T-helper 2 cell (primary cell): ENCODE measurements at regions not wholly inside any gene's neighbourhood (a gene's known extent, or its start where the extent isn't known, plus 50 kb on each side); places are given as distances from the start of the nearest gene placed in this dataset.
A peak's percentile ranks its signal among the peaks of the same experiment; 100 is the strongest.

ENCODE experiments used
- DNase-seq, 5 experiments: peaks; one replicate each; pipeline versions ENCODE4 v3.0.0 to v3.0.0-alpha.2; 2012 to 2022

DNA sequence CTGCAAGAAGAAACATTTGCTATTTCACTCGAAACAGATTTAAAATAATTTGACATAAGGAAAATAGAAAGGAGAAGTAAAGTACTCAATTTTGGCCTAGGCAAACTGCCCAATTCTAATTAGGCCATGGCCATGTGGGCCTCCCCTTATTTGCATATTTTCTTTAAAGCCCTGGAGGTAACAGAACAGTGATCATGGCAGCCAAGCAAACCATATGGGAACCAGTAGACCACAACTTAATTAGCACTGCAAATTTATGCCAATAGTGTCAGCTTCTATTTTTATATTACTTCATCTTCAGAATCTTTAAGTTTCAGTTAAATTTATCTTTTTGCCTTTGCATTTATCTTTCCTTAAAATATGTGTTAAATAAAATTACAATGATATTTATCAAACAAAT is 63.3 kb upstream of the THSD7A start:
- no peak for DNase-seq

DNA sequence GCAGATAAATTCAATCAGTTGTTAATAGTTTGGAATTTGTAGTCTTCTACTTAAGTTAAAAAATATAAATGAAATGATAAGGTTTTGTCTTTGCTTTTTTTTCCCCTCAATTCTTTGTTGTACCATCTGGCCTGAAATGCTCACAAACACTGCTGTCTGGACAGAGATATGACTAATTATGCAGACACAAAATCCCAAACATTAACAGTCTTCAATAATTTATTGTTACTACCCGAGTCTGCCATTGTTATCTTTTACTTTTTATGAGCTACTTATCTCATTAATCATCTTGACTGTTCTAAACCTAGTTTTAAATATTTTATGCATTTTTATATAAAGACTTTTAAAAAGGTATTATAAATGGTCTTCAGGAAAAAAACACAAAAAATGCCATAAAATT is 64.7 kb upstream of the THSD7A start:
- no peak for DNase-seq

DNA sequence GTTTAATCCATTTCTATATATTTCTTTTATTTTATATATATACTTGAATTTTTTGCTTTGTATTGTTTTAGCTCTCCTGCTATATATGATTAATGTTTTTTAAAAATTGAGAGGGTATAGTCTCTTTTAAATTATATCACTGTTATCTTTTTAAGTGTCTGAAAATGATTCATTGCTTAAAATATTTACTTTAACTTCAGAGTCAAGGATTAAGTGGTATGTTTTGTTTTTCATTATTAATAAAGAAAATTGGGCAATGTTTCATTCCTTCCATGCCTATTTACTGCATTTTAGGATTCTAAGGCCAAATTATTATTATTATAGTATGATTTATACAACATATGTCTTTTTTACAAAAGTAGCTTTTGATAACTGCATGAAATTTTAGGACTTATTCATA is 67.2 kb upstream of the THSD7A start:
- DNase-seq, result no peak

DNA sequence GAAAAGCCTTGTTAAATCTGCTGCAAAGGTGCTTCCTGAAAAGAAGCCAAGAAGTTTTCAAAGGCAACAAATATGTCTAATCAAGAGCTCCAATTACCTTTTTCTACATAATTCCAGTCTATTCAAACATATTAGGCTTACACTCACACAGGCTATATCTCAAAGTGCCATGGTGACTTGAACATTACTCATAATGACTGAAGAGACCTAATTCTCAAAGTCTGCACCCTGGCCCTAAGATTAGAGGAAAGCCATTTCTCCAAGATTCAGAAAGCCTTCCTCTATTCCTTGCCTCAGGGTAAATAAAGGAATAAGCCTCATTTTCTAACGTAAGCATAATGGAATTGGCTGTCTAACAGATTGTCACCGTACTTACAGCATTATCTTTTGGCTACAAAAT is 78.3 kb upstream of the THSD7A start:
- DNase-seq, result no peak

DNA sequence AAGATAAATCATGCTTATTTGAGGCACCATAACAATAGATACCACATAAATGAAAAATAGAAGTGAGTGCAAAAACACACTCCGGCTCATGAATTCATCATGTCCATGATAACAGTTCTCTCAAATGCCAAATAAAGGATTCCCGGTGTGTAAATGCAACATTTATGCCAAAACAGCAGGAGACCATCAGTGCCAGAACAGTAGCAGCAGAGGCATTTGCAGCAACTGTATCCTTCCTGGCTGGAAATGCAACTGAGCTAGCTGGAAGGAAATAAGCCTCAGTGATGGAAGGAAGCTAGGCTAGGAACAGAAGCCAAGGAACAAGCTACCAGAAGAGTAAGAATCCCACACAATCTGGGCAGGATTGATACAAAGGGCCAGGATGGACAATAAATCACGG is 79.9 kb upstream of the THSD7A start:
- no peak for DNase-seq

DNA sequence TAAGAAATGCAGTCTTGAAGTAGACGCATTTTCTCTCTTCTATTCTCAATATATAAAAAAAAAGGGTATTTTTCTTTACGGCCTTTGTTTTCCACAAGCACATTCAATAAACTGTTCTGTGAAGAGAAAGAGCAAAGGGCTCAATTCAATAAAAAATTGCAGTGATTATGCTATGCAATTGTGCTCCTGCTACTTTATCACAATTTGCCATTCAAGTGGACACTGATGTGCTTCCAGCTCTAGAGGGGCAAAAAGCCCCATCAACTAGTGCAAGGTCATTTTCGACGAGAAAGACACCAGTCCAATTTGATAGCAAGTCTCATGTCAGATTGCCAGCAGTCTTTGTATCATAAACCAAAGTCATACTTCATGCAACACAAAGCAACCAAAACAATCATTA is 82.6 kb upstream of the THSD7A start:
- no peak for DNase-seq

DNA sequence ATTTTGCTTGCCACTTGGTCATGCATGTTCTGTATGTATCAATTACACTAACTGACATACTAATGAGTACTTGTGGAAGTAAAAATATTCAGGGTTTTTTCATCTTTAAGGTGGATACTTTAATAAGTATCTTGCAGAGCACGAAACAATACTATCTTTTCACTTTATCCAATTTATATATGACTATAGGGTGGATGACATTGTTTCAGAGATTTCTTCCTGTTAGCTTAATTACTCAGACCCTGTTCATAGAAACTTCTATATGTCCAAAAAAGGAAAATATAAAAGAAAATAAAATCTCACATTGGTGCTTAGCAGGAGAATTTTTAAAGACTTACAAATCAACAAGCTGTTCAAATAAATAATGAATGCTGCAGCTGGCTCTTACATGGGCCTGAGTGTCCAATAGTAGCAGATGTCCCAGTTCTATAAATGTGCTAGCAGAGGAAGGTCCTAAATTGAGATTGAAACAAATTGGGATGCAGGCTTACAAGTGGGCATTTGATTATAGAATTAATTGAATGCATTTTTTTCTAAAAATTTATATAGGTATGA is 91.5 kb upstream of the THSD7A start:
- no peak for DNase-seq

DNA sequence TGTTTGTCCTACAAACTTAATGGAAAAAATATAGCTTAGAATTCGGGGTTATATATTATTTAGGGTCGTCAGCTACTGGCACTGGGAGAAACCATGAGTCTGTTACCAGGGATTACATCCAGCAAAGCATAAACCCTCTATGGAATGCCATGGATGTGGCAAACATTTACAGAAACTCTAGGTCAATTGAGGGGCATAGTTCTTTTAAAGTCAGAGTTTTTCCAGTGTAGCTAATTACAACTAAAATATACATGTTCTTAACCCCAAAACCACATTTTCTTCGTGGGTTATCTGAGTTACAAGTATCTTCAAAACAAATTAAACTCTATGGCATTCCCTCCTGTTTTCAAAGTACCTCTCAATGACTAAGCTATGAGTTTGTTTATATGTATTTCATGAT is 99.3 kb upstream of the THSD7A start:
- no peak for DNase-seq

DNA sequence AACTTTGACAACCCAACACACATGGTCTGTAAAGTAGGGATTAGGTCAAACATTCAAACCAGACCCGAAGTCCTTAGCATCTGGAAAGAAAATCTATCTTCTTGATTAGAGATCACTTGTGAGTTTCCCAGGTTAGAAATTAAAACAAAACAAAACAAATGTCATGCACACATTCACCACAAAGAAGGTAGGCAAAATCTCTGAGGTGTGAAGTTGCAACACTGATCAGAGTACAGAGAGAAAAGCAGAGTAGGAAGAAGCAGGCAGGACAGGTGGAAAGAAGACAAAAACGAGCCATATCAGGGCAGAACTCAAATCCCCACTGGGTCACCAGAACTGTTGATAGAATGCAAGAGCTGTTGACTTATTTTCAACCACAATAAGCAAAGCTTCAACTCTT is 102.8 kb upstream of the THSD7A start:
- DNase-seq, result no peak

DNA sequence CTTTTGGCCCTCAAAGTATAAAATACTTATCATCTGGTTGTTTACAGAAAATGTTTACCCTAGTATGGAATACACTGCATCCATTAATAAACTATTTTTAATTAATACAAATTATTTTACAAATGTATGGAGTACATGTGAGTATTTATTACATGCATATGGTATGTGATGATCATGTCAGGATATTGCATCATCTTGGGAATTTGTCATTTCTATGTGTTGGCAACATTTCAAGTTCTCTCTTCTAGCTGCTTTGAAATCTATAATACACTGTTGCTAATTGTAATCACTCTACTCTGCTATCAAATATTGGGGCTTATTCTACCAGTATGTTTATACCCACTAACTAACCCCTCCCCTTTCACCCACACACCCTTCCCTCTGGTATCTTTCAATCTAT is 103.9 kb upstream of the THSD7A start:
- no peak for DNase-seq

DNA sequence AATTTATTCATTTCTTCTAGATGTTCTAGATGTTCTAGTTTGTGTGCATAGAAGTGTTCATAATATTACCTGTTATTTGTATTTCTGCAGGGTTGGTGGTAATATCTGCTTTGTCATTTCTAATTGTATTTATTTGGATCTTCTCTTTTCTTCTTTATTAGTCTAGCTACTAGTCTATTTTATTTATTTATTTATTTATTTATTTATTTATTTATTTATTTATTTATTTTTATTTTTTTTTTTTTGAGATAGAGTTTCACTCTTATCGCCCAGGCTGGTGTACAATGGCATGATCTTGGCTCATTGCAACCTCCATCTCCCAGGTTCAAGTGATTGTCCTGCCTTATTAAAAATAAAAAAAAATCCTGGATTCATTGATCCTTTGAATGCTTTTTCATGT is 114.8 kb upstream of the THSD7A start:
- no peak for DNase-seq

DNA sequence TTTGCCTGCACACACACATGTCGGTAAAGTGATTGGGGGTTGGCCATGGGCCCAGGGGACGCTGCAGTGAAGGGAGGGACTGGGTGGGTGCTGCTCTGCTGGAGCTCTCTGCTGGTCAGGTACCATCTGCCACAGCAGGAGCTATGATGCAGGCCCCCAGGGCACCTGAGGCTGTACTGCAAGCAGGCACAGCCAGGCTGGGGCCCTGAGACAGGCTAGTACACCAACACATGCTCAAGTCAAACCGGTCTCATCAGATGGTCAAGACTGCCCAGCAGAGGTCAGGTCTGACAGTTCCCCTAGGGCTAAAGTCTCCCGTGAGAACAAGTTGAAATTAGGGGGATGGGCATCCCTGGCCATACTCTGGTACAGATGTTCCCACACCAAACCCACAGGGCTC is 118.3 kb upstream of the THSD7A start:
- no peak for DNase-seq

DNA sequence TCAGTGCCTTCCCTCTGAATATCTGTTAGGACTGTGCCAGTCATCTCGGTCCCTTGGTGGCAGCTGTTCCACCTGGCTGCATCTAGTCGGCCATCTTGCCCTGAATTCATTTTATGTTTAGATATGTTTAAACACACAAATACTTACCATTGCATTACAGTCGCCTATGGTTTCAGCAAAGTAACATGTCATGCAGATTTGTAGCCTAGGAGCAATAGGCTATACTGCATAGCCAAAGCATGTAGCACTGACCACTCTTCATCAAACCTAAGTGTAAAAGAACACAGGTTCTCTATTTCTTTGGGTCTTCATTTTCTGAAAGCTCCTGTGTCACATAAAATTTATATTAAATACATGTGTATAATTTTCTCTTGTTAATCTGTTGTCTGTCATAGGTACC is 118.9 kb upstream of the THSD7A start:
- DNase-seq, result no peak

DNA sequence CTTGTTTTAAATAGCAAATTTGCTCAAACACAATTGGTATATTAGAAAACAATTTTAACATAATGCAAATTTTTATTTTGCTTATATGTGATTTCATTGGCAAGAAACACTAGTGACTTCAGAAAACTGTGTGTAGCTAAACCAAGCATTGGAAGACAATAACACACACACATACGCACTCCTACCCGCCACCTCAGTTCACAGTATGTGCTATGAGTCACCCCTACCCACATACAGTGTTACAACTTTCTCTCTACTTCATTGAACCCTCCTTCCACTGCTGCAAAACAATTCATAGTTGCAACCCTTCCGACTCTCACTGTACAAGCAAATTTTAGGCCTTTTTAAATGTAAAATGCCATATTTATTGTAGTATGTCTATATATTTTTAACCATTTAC is 119.9 kb upstream of the THSD7A start:
- peak in 1 of 5 experiments; percentile 42 for DNase-seq

DNA sequence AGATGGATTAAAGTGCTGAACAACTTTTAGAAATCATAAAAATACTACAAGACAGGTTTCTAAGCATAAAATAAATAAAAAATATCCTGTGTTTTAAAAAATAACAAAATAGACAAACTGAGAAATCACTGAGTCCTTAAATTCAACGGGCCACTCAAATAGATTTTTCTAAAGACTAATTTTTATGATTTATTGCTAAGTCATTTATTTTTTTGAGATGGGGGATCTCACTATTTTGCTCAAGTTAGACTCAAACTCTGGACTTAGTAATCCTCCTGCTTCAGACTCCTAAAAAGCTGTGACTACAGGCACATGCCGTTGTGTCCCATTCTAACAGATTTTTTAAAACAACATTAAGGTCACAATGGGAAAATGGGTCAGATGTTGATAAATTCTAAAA is 121.0 kb upstream of the THSD7A start:
- no peak for DNase-seq

DNA sequence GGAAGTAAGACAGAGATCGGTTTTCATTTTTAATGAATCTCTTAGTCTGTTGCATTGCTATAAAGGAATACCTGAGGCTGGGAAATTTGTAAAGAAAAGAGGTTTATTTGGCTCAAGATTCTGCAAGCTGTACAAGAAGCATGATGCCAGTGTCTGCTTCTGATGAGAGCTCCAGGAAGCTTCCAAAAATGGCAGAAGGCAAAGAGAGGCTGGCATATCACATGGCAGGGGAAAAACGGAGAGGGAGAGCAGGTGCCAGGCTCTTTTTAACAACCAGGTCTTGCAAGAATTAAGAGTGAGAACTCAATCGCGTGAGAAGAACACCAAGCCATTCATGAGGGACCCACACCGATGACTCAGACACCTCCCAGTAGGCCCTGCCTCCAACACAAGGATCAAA is 125.0 kb upstream of the THSD7A start:
- DNase-seq, result no peak

DNA sequence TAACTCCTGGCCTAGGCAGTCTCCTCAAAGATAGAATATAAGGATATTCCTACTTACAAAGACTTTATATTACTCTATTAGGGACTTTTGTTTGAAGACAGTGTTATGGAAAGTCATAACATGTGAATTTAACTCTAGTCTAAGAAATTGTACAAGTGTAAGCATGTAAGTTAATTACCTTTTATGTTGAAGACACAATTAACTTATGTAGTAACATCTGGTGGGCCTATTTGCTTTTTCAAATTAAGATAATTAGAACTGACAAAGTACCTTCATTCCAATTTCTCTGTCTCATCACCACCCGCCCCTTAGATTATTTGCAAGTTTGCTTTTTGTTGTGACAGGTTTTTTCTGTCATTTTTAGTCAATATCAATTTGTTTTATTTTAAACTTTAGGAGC is 126.0 kb upstream of the THSD7A start:
- no peak for DNase-seq

DNA sequence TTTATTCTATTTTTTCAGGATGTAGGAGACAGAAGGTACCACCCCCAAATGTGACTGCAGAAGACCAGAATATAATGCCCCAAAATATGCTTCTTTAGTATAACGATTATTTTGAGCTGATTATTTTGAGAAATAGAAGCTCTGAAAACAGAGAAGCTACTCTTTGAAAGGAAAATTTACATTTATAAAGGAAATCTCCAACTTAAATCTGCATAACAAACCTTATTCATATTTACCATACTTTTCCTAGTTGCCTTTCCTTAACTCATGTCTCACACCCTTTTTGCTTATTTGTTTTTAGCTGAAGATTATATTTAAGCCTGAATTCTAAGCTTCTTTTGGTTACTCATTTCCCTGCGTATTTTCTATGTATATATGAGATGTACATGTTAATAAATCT is 127.1 kb upstream of the THSD7A start:
- no peak for DNase-seq

DNA sequence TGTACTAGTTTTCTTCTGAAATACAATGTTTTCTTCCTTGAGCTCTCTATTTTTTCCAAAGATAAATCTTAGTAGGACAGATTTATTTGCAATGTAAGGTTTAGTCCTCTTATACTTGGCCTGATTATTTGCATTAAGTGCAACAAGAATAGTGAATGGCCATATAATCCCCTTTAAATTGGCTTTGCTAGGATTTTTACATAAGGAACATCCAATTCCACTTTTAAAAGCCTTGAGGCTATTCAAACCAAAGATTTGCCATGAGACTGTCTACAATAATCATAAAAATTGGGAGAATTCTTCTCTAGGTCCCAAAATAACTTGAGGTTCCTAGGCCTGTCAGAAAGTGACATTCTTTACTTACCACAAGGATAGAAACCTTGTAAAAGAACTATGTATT is 128.6 kb upstream of the THSD7A start:
- no peak for DNase-seq

DNA sequence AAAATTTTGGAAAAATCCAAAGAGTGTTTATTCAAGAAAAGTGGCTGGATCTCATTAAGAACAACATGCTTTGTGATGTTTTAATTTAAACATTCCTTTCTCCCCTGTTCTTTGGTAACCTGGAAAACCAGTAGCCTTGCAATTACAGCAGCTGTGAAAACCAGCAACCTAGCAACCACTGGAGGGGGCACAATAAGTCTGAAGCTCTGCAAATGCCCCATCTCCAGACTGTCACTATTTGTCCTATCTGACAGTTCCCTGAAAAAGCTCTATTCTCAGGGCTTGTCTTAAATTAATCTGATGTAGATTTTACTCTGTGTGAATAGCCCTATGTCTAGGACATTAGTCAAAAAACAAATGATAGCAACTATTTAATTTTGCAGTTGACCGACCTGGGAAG is 137.6 kb upstream of the THSD7A start:
- DNase-seq, result no peak

DNA sequence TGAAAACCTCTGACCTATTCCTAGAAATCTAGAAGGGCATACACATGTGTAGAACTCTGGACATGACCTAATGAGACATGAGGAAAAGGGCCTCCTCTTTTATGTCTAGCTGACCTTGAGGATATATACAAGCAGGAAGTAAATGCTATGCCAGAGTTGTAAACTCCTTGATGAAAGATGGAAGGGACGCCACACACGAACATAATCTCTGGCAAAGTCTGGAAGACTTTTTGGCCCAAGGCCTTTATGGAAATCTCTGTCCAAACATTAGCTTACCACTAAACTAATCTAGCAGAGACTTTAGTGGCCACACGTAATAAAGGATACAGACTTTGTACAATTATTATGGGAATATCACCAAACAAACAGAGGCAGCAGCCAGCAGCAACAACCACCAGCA is 138.1 kb upstream of the THSD7A start:
- DNase-seq, result no peak

DNA sequence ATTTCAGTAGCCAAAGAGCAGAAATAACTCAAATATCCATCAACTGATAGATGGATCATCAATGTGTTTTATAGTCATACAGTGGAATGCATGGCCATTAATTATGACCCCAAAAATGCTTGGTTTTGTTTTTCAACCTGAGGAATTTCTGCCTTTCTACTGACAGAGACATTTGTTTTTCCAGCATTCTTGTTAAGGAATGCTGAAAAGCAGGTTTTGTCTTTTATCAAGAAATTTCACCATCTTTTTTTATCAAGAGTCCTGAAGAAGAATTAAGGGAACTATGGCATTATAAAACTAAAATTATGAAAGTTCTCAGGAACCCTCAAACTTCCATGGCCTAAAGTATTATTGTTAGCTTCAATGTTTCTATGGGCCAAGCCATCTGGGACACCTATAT is 153.4 kb upstream of the THSD7A start:
- DNase-seq, result no peak

DNA sequence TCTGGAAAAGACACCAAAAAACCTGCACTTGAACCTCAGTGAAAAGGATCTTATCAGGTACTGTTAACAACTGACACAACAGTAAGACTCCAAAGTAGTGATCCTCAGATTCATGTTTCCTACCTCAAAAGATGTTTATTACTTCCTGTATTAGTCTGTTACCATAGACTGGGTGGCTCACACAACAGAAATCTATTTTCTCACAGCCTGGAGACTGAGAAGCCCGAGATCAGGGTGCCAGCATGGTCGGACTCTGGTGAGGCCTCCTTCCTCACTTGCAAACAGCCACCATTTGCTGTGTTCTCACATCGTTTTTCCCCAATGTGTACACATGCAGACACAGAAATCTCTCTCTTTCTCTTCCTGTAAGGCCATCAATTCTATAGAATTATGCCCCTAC is 154.0 kb upstream of the THSD7A start:
- no peak for DNase-seq

DNA sequence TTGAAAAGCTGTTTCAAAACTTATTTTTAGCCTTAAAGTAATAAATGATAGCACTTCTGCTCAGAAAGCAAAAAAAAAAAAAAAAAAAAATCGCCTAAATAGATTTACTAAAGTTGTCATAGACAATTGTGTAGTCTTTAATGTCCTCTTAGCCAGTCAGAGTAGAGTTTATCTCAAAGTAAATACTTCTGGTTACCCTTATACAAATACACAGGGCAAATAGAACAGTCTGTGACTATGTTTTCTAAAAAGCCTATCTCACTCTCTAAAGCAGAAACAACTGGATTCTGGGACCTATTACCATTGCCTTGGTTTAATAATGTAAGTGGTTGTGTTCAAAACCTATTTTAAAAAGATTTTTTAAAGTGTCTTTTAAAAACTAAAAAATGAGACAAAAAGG is 156.2 kb upstream of the THSD7A start:
- DNase-seq, result no peak

DNA sequence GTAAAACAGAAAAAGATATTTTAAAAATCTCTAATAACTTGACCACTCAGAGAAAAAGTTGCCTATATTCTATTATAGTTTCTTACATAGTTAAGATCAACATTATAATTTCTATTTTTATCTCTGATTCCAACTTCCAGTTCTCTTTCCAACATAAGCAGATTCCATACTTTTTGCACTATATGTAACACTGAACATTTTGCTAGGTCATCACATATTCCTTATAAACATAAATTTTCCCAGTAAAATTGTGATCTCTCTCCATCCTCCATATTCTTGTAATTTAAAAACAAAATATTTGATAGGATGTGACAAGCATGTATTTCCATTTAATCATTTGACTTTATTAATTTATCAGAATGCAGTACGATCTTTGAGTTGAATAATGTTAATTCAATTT is 170.4 kb upstream of the THSD7A start:
- no peak for DNase-seq

DNA sequence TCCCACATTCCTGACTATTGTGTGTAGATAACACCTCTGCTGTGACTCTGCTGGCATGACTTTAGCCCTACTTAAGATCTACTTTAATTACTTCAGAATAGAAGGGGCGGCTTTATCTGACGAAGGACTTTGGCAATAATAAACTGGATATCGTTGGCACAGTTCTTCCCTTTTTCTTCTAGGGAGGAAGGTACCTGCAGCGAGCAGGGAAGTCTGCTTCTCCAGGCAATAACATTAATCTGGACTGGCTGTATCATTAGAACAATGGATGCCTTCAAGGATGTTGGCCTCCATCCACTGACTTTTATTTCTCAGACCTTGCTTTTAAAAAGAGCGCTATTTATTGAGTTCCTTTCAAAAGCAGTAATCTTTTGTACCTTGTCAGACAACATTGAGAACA is 172.6 kb upstream of the THSD7A start:
- no peak for DNase-seq
